ELR (cell line): ENCODE measurements at regions not wholly inside any gene's neighbourhood (a gene's known extent, or its start where the extent isn't known, plus 50 kb on each side); places are given as distances from the start of the nearest gene placed in this dataset.

Experiments
- DNase-seq: peaks from one replicate; pipeline ENCODE4 v3.0.0-alpha.2; 2015; ENCODE audit warnings: low read depth

DNA sequence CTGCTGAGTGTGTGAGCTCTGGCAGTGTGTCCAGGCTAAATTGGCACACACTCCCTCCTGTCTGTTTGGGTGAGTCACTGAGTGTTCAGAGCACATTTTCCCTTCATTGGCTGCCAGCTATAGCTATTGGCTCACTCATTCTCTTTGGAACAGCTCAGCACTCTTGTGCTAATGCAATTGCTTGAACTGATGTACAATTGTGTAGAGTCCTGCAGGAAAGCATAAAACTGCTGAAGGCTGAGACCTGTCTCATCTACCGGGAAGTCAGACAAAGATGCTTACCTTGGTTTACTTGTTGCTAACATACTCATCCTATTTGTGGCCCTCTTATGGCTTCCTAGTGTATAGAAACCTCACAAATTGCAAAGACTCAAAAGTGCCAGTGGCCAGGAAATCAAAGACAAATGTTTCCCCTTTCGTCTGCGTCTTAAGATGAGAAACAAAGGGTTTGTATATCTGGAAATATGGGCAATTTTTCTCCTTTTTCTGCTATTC, 351.0 kb downstream of the BCKDHB start:
- peak; percentile 94 for DNase-seq

DNA sequence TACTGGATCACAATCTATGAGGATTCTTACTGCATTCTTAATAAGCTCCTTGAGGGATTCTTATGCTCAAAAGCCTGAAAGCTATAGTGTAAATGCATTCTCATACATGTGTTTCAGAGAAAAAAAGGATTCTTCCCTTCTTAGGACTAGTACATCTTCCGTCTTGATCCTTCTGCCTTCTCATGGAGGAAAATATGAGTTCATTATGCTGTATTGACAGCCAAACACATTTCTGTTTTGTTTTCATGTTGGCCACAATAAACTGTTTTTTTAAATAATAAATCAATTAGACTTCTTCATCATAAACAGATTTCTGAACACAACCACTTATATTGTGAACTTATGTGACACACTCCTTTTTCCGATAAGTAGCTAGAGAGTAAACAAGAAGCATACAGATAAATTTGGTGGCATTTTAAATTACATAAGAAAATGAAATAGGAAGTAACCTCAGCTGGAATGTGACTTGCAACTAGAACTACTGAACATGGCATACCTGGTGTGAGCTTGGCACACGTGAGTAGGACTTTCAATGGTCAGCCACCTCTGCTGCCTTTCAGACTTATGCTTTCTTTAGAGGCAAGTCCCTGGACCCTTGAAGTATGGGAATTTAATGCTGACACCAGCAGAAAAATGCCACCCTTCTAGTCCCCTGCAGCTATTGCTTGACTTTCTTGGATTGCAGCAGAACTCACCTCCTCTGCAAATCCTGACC, 350.4 kb downstream of the BCKDHB start:
- no peak for DNase-seq

DNA sequence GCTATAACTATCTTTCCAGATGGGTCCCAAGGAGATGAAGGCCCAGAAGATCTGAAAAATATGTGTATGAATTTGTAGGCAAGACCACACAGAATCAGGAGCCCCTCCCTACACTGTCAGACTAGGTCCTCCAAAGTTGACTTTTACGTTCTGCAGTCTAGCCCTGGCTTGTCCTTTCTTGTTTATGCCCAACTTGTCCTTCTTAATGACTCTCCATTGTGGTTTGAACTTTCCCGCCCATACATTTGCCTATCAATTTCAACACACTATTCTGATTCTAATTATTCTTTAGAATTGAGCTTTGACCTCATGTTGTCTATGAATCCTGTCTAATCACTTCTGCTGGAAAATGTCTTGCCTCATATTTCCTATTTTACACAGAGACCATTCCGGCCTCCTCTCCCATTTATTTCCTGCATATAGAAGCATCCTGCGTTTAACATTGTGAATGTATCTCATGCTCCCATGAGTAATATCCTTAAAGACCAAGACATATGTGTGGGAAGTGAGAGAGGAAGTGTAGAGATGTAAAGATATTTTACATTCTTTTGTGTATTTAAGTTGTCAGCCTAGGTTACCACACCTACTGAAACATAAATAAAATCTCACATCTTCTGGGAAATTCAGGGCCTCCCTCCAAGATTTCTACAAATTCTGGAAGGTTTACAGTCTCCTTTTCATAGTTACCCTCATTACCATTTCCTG, 348.3 kb downstream of the BCKDHB start:
- peak; percentile 81 for DNase-seq

DNA sequence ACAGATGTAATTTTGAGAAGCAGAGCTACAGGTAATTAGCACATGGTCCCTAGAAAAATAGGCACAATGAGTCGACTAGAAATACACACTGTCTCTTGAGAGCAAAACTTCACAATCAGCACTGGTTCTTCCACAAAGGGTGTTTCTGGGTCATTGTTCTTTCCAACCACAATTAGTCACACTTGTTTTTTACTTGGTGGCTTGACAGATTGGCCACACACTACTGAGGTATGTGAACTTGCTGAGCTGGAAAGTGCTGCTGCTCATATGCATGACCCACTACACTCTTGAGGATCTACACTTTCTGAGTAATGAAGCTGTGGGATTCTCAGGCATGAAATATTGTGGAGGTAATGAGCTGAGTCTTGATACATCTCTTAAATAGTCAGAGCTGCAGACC, 347.7 kb downstream of the BCKDHB start:
- peak; percentile 95 for DNase-seq

DNA sequence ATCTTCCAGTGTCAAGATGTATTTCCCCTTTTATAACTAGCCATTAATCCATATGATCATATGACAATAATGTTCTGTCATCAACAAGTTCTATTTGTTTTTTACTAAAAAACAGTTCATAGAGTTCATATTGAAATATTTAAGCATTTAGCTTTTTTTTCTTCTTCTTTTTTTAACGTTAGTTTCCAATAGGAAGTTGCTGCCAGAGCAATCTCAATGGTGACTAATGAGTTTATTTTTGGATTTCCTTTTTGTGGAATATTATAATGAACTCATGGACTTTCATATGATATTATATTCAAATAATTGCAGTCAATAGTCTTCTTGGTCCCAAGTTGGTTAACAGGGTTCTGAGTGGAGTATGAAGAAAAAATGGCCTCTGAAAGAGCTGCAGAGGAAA, 343.3 kb downstream of the BCKDHB start:
- no peak for DNase-seq

DNA sequence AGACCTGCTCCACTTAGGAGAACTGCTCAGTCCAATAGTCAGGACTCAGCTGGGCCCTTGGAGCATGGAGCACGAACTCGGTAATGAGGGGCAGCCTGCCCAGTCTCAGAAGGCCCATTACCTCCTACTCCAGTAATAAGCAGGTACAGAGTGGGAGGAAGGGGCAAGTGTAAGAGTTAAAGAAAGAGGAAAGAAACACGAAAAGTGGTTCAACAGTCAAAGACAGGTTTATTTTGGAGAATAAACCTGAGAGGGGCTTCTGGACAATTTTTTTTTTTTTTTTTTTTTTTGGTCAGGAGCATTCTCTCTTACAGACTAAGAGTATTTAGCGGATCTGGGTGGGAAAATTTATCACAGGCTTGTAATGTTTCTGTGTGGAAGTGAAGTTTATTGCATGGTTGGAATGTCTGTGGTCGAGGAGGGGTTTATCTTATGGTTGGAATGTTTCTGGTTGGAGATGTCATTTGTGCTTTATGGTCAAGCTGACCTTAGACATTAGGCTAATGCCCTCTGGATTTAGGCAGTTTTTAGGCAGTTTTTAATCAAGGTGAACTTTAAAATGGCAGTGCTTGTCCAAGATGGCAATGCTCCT, 340.1 kb downstream of the BCKDHB start:
- no peak for DNase-seq

DNA sequence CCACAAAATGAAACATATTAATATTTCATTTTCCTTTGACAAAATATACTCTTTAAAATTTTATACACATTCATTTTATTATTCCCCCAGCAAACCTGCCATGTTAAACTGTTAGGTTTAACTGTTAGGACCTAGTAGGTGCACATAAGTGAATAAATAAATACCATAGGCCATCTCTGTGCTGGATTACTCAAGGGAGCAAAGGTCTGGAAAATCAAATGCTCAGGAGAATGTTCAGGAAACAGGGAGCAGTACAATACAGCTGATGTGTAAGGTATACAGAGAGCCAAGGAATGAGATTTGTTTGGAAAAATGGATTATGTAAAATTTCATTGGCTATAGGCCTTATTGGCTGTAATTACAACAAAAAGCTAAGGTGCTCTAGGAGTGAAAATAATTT, 339.3 kb downstream of the BCKDHB start:
- DNase-seq = no peak

DNA sequence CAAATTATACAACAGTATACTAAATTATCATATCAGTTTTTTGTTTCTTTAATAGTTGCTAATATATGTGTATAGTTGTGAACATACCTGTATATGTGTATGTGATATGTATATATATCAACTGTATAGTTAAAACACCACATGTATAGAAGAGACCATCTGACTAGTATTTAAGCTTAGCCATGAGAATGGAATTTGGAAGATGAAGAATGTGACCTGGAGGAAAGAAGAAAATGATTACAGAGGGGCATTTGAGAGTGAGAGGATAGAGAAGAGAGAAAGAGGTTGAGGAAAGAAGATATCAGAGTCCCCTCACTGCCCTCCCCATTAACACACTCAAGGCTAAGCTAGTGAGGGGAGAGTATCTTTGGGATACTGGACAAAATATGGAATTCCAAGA, 335.9 kb downstream of the BCKDHB start:
- DNase-seq = peak; percentile 52

DNA sequence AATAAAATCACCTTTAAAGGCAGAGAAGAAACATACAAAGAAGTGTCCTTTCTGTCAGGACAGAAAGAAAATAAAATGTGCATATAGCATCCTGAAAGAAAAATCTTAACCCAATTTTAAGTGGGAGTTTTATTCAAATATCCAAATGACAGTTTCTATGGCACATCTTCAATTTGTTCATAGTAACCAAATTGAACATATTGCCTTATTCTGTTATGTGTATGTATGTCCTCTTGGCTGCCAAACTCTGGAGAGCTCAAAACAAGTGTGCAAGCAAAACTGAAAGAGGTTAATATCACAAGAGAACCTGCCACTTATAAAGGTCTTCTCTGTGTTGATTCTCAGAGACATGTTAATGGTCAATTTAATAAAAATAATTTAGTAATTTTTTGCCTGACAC, 334.7 kb downstream of the BCKDHB start:
- no peak for DNase-seq

DNA sequence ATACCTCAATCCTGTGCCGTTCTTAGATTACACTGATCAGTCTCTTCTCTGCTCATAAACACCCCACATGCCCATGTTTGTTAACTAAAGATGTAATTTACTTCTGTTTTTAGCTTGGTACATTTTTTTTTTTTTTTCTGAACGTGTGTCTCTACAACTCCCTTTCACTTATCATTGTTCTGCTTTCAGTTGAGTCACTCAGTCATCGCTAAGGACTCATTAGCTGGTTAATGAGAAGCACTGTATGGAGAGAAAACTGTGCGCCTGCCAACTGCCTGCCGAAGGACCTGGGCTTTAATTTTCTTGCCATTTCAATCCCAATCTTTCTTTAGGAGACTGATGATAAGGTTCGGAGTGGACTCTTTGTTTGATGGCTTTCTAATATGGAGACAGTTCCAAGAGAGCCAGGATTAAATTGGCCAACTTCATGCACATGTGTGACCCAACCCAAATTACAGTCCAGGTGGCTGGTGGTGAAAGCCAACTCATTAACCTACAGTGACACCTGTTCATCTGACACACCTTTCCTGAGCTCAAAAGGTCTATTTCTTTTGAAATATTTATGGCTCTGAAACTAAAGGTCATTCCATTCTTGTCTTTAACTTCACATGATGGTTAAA, 334.1 kb downstream of the BCKDHB start:
- no peak for DNase-seq

DNA sequence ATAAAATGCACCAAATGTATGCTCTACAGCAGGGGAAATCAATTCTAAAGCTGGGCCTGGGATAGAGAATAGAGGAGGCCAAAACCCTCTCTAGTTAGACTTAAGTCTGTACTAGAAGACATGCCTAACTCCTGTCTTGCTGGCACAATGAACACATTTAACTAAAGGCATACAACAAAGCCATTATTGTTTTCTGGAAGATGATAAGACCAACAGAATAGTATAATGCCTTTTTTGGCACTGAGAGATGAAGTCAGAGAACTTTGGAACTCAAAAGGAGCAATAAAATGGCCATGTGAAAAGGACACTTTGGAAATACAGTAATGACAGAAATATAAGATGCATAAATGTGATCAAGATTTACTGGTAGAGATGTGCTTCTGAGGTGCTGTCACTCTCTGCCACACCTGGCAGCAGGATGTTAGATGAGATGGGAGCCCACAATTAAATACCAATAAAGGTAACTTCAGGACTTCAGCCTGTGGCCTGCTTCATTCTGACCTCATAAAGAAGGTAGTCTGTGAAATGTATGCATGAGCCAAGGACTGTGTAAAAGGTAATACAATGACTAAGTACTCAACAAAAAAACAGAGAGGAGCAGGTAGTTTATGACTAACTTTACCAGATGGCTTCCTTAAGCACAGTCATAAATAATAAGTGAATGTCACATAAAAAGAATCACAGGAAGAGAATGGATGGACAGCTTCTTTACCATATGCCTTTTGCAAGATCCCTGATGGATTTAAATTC, 333.4 kb downstream of the BCKDHB start:
- peak; percentile 38 for DNase-seq

DNA sequence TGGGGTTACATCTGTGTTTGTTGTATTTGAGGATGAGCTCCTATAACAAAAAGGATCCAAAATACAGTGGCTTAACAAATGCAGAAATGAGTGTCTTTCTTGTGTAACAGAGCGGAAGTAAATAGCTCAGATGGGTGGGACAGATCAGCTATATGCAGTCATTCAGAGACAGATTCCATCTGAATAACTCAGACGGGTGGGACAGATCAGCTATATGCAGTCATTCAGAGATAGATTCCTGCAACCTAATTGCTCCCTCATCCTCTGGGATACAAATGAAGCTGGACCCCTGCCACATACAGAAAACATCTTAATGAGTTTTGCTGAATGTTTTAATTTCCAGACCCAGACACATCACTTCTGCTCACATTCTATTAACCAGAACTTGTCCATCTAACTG, 332.3 kb downstream of the BCKDHB start:
- DNase-seq = peak; percentile 97

DNA sequence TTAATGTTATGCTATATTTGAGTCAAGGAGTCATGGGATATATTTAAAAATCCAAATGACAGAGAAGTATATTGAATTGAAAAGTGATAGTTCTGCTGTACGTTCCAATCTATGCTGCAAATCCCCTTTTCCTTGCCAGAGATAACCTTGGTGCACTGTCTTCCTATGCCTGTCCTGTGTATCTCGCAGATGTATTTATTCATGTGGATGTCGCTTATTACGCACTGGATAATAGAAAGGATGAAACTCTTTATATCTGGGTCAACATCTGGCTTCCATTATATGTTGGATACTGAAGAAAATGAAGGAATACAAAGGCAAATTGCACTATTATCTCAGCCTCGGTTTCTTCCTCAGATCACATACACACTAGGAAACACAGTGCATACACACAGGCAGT, 331.3 kb downstream of the BCKDHB start:
- DNase-seq = no peak

DNA sequence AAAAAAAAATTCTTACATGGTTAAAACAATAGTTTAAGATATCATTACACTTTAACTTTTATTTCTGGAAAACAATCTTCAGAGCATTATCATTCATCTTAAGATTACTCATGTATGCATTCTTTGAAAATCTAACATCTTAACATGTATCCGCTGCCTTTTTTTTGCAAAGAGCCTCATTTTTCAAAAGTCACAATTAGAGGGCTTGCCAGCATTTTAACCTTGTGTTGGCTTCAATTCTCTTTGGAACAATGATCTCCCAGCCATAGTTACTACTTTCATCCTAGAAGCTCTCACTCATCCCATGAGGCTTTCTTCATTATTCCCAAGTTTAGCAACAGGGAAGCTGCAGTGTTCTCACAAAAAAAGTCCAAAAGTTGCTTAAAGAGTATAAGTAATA, 330.8 kb downstream of the BCKDHB start:
- peak; percentile 53 for DNase-seq

DNA sequence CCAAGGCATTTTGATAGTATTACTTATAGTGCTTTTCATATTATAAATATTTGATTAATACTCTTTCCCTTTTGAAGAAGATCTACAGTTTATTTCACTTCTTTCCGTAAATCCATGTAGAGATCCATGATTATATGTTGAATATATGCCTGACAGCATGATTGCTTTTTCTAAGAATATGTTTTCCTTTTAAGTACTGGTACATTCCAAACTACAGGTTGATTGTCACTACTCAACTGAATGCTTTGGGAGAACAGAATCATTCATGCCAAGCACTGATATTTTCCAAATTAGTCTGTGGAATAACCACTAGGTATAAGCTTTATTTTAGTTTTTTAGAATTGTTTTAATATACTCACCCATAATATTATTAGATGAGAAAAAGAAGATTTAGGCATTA, 330.2 kb downstream of the BCKDHB start:
- DNase-seq = no peak

DNA sequence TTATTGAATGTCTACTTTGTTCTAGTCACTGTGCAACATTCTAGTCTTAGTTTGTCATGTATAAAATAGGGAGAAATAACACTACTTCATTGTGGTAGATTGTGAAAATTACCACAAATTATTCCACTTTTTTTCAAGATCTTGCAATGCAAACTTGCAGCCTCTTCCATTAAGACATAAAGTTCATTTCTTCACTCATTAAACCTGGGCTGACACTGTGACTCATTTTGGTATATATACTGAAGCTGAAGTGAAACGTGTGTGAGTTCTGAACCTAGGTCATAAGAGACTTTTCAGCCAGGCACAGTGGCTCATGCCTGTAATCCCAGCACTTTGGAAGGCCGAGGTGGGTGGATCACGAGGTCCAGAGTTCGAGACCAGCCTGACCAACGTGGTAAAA, 329.0 kb downstream of the BCKDHB start:
- no peak for DNase-seq

DNA sequence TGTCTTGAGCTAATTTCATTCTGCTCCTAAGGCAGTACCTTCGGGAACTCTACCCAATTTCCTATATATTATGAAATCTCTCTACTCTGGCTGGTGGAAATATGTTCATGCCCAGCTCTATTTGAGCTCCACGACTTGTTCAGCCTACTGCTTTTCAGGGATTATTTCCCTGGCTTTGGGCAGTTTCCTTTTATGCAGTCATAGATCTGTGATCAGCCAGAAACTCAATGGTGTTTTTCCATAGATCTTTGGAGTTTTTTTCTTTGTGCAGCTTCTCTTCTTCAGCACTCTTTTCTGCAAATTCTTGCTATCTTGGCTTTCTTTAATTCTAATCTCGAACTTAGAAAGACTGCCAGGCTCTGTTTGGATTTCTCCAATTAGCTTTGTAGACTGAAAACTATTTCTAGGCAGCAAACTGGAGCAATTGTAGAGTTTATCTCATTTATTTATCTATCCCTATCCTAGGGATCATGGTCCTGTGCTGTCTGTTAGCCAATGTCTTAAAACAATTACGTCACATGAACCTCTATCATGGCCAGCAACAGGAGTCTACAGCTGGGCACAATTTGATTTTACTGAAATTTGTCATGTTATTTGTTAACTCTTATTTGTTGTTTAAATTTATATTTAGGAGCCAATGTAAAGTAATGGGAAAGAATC, 328.4 kb downstream of the BCKDHB start:
- DNase-seq = no peak

DNA sequence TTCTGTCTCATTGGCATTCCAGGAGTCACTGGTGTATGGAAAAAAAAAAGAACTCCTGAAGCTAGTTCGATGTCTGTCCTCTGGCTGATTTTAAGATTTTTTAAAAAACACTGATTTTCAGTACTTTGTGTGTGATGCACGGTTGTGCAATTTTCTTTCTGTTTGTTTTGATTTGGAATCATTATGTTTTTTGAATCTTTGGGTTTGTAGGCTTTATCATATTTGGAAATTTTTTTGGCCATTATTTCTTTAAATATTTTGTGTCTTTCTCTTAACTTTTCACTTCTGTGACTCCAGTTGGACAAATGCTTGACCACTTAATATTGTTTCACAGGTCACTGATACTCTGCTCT, 327.2 kb downstream of the BCKDHB start:
- DNase-seq = no peak

DNA sequence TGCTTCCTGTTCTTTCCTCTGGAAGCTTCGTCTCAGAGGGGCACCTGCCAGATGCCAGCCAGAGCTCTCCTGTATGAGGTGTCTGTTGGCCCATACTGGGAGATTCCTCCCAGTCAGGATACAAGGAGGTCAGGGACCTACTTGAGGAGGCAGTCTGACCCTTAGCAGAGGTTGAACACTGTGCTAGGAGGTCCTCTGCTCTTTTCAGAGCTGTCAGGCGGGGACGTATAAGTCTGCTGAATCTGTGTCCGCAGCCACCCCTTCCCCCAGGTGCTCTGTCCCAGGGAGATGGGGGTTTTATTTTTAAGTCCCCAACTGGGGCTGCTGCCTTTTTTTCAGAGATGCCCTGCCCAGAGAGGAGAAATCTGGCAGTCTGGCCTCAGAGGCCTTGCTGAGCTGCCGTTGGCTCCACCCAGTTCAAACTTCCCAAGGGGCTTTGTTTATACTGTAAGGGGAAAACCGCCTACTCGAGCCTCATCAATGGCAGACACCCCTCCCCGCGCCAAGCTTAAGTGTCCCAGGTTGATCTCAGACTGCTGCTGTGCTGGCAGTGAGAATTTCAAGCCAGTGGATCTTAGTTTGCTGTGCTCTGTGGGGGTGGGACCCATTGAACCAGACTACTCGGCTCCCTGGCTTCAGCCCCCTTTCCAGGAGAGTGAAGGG, 326.7 kb downstream of the BCKDHB start:
- DNase-seq = no peak

DNA sequence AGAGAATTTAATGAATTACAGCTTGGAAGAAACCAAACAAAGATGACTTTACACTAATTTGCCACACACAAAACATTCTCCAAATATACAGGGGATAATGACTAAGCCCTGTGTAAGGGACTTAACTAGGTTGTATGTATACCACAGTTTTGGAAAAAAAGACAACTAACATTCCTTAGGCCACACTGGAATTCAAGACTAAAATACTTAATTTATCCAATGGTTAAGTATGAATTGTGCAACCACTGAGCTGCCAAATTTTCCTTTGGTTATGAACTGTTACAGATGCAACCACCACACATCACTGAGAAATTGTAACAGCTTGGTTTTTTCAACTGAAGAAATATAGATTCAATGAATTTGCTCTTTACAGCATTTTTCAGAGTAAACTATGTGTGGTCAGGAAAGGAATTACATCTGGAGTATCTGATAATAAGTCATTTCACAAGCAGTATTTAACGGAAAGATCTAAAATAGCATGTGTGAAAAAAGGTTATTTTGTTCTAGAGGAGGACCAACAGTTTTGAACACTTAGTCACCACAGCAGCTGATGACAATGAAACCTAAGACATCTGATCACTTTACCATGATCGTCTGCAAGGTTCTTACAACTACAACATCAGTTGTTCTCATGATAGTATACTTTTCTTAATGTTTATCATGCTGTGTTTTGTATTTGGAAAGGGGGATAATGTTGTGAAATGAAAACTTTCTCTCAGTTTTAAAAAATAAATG, 318.8 kb downstream of the BCKDHB start:
- peak; percentile 94 for DNase-seq
